HepG2 (cell line): ENCODE measurements at regions not wholly inside any gene's neighbourhood (a gene's known extent, or its start where the extent isn't known, plus 50 kb on each side); places are given as distances from the start of the nearest gene placed in this dataset.

ENCODE experiments used
- FOXM1 ChIP-seq: sonication (generic); formaldehyde crosslinking; IDR thresholded peaks from 2 replicates; pipeline ENCODE4 v1.5.0; 2020; ENCODE audit warnings: missing genetic modification reagents
- RAD21 ChIP-seq: fragments of 450-650 bp; formaldehyde crosslinking; IDR thresholded peaks from 2 replicates; pipeline ENCODE4 v1.5.0; 2020; ENCODE audit warnings: mild to moderate bottlenecking
- TF ChIP-seq, protein P1 (sequence below): sonication (generic); formaldehyde crosslinking; IDR thresholded peaks from 2 replicates; pipeline ENCODE4 v1.5.1; 2020; ENCODE audit warnings: missing genetic modification reagents, mild to moderate bottlenecking, borderline replicate concordance

- TF ChIP-seq FOXM1 (no peak), RAD21 (CRISPR knock-in tag) (no peak)
- TF ChIP-seq, protein P1, sequence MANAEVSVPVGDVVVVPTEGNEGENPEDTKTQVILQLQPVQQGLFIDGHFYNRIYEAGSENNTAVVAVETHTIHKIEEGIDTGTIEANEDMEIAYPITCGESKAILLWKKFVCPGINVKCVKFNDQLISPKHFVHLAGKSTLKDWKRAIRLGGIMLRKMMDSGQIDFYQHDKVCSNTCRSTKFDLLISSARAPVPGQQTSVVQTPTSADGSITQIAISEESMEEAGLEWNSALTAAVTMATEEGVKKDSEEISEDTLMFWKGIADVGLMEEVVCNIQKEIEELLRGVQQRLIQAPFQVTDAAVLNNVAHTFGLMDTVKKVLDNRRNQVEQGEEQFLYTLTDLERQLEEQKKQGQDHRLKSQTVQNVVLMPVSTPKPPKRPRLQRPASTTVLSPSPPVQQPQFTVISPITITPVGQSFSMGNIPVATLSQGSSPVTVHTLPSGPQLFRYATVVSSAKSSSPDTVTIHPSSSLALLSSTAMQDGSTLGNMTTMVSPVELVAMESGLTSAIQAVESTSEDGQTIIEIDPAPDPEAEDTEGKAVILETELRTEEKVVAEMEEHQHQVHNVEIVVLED (CRISPR knock-in tag), result no peak
Measured at GRCh38 chr7:69070476-69070875, 527.8 kb upstream of the AUTS2 start.
